DMS53 treated with DMSO at 0.1 percent for 48 hours (cell line): ENCODE measurements at regions not wholly inside any gene's neighbourhood (a gene's known extent, or its start where the extent isn't known, plus 50 kb on each side); places are given as distances from the start of the nearest gene placed in this dataset.
"Not testable (repeated sequence)": the region's sequence is repeated elsewhere in the genome, so short reads cannot be mapped to it uniquely, and the experiment has no call there.

Experiments
- DNase-seq: peaks from one replicate; lab custom pipeline; 2025; ENCODE audit not compliant: unreplicated experiment; lab: John Stamatoyannopoulos, UW

DNA sequence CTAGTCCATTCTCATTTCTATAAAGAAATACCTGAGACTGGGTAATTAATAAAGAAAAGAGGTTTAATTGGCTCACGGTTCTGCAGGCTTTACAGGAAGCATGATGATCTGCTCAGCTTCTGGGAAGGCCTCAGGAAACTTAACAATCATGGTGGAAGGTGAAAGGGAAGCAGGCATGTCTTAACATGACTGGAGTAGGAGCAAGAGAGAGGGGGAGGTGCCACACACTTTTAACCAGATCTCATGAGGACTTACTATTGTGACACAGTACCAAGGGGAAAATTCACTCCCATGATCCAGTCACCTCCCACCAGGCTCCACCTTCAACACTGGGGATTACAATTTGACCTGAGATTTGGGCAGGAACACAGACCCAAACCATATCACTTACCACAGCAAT, 310.1 kb downstream of the SH3GL2 start:
- not testable (repeated sequence) for DNase-seq

DNA sequence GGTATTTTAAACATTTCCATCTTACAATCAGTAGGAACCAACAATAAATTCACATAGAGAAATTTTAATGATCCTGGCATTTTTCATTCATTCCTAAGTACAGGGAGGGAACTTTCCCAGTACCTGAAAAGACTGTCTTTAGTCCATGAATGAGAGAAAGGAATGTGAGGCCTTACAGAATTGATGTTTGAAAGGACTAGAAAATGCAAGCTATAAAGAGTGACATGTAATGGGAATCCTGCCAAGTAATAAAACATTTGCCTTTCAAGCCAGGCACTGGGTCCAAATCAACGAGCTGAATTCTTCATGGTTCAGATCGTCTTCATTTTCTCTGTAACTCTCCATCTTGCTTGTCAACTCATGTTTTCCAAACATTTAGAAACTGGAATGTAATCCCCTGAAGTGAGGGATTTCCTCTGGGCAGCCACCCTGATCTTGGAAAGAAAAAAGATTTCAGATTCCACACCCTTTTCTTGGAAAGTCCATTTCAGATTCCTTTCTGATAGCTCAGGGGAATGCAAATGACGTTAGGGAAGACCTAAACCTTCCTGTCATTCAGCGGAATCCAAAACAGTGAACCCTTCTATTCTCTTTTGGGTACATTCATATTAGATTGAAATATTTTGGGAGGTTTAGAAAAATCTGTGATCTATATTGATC, 315.8 kb downstream of the SH3GL2 start:
- DNase-seq, result no peak

DNA sequence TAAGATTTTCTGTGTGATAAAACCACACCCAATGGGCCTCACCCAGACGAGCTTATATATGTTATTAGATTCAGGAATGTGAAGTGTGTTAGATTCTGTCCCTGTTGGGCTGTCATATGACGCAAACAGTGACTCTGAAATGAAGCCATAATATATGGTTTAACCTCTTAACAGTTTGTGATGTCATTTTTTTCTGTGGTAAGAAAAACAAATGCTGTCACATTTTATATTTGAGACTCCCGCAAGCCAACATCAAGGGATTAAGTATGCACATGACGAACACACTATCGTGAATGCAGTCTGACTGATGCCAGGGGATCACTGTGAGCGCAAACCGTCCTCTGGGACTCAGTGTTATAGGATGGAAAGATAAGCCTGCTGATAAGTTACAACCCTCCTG, 321.7 kb downstream of the SH3GL2 start:
- no peak for DNase-seq

DNA sequence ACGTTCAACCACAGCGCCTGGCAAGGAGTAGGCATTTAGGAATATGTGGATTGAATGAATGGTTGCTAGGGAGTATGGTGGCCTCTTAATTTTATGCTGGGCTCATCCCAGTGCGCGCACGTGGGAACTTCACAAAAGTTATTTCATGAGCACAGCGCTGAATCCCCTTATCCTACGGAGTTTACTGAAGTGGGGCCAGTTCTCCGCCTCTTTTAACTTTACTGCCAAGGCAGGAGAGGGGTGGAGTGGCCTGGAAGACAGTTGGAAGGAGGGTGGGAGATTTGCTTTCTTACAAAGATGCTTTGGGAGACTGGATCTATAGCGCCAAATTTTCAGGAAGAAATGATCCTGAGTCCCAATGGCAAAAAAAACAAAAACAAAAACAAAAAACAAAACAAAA, 326.5 kb downstream of the SH3GL2 start:
- no peak for DNase-seq

DNA sequence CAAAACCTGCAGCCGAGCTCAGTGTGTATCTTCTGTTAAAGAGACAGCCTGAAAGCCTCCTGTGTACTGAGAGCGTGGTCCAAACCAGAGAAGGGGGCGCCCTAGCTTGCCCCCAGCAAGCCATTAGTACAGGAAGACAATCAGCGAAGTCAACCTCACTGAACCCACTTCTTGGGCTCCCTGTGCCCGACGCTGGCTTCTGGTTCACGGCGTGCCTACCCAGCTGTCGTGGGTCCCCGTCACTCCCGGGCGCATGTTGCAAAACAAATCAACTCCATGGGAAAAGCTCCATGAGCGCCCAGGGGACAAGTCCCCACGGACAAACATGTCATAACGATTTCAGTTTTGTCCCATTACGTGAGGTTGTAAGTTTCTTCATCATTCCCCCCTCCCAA, 326.9 kb downstream of the SH3GL2 start:
- DNase-seq, result no peak

DNA sequence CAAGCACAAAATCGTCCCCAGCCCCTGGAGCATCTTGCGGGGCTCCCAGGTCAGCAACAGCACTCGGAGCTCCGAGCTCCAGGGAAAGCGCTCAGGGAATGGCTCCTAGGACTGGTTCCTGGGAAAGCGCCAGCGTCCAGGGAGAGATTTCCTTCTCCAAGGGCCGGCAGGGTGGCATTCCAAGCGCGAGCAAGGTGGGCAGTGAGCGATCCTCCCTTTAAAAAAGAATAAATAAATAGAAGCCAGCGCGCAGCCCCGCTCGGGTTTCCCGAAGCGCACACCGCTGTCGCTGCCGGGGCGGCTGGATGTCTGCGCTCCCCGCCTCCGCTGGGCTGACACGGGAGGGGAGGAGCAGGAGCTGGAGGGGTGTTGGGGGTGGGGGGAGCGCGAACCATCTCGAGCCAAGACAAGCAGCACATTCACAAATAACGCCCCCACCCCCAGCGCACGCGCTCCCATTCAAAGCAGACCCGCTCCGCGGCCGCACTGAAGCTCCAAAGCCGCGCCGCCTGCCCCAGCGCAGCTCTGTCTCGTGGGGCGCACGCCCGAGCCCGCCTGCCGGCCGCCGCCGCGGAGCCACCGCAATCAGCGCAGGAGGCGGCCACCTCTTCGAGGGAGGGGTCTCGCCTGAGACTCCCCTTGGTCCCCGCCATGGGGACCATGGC, 327.4 kb downstream of the SH3GL2 start:
- DNase-seq, result no peak

DNA sequence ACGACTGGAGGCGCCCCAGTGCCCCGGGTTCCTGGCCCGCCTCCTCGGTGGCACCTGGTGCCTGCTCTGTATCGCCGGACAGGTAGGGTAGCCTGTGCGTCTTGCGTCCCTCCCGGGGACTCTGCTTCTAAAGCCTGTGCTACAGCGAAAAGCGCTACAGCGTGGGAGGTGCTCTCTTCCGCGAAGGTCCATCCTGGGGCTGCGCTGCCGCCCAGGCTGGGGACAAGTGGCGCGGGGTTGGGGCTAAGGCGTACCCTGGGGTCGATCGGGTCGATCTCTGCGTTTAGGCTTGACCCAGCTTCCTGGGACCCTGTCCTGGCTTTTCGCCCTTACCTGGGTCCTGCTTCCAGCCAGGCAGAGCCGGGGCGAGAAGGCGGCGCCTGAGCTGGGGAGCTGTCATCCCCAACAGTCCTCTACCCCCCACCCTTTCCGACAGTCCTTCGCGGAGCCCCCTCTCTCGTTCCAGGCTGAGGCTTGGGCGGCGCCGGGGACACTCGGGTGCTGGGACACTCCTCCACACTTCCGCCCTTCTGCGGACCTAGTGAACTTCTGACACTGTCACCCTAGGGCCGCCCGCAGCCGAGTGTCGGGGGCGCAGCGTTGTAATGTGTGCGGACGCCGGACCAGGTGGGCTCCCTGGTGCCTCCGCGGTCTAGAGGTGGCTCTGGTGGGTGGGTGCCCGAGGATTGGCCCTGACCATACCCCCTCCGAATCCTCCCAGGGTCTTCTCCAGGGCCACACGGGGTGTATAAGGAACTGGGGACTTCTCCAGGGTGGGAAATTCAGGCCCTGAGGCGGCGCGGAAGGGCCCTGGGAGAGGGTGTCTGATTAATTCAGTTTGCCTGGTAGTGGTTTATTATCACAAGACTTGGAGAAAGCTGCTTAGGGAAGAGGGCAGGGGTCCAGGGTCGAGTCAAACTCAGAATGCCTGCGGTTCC, 328.2 kb downstream of the SH3GL2 start:
- peak; percentile 0 for DNase-seq

DNA sequence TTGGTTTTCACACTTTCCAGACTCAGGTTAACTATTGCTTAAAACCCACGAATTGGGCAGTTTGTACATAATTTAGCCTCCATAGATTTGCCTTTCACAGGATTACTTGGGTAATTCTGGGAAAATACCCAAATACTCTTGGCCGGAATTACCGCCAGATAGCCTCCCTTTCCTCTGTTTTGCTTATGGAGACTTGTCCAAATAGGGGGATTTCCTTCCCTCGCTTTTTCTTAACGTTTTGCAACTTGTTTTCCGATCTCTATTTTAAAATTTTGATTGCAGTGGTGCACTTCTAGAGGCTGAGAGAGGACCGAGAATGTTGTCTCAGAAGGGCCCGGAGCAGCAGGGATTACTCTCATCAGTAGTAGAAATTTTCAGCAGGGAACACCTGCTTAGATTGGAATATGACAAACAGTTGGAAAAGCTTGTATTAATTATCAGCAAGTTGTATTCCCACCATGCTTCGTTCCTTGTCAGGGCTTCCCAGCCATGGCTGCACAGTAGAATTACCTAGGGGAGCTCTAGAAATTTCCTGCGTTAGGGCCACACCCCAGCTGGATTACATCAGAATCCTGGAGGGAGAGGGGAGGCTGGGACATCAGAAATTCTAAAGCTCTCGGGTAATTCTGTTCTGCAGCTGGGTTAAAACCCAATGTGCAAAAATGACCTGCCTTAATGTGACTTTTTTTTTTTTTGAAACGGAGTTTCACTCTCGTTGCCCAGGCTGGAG, 329.1 kb downstream of the SH3GL2 start:
- DNase-seq, result no peak

DNA sequence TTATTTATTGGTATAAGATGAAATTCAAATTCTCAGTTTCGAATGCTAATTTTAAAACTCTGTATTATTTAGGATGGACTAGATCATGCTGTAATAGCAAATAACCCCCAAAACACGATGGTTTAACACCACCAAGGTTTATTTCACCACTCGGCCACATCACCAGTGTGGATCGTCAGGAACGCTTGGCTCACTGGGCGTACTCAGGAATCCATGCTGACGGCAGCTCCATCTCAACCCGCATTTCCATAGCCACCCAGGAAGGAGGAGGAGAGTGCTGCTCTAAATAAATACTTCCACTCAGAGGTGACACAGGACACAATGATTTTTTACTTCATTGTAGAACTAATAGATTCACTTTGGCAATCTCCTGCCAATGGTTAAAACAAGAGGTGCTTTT, 347.4 kb downstream of the SH3GL2 start:
- DNase-seq, result no peak

DNA sequence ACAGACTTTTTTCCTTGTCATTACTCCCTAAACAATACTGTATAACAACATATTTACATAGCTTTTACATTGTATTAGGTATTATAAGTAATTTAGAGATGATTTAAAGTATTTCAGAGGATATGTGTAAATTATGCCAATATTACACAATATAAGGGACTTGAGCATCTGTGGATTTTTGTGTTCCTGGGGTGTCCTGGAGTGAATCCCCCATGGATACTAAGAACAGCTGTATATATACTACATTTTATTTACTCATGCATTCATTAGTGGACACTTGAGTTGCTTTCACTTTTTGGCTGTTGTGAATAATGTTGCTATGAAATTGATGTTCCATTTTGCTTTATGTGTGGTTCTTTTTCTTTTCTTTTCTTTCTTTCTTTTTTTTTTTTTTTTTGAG, 348.8 kb downstream of the SH3GL2 start:
- no peak for DNase-seq

DNA sequence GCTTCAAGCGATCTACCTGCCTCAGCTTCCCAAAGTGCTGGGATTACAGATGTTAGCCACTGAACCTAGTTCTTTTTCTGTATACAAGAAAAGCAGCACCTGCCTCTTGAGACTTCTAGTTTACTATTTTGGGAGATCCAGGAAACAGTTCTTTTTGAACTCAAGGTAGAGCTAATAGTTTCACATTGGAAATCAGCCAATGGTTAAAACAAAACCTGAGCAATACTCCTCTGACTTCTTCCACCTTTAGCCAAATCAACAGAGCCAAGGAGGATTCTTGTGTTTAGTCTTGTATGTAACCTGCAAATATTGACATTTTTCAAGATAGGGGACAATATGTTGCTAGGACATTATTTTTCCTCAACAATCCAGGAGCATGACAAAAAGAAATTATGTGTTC, 349.4 kb downstream of the SH3GL2 start:
- DNase-seq, result no peak

DNA sequence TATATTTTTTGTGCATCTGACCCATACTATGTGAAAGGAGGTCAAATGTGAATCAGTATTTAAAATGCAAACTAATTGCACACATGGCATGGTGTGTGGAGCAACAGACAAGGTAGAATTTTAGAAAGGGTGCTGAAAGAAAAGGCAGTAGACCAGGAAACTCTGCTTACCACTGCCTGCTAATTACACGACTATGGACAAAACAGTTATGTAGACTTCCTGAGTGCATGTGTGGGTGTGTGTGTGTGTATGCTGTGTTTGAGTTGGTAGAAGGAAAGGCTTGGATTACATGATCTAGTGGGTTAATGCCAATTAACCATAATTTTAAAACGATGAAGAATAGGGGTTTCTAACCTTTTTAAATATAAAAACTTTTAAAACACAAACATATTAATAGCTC, 349.9 kb downstream of the SH3GL2 start:
- no peak for DNase-seq

DNA sequence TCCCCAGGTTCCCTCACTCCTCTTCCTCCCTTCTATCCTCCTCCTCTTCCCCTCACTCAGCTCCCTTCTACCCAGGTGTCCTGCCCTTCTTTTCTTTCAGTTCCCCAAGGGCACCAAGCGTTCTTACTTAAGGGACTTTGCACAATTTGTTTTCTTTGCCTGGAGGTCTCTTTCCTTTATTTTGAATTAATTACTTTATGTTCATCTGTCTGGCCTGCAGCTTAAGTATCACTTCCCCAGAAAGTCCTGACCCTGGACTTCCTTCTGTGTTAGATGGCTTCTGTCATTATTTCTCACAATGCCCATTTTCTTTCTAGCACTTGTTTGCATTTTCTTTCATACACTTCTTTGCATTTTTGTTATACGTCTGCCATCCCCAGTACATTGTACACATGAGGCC, 350.6 kb downstream of the SH3GL2 start:
- DNase-seq, result no peak

DNA sequence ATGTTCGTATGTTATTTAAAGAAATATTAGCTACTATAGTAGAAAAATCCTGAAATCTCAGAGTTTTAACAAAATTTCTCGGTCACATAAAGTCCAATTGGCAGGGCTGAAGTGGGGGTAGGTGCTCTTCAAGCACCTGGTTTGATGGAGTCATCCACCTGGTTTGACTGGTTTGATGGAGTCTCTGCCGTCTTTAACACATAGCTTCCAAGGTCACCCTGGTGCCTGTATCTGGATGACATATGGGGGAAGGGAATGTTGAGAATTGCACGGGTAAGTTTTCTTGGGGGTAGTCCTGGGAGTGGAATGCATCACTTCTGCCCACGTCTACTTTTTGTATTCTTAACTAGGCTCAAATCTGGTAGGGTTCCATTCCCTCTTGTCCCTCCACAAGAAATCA, 351.2 kb downstream of the SH3GL2 start:
- DNase-seq, result peak; percentile 17

DNA sequence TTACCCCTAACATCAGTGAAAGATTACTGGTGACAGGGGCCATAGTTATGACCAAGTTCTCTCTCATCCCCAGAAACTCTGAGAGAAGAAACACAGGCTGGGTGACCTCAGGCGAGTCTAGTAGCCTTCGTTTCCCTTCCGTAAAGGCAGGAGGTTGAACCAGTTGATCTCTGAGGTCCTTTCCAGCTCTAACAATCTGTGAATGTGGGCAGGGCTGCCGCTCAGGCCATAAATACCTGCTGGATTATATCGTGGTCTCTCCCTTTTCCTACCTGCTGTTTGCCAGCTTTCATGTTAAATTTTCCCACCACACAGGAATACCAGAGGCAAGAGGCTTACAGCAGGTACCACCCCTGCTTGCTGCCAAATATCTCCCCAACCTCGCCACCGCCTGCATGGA, 357.5 kb downstream of the SH3GL2 start:
- DNase-seq, result no peak

DNA sequence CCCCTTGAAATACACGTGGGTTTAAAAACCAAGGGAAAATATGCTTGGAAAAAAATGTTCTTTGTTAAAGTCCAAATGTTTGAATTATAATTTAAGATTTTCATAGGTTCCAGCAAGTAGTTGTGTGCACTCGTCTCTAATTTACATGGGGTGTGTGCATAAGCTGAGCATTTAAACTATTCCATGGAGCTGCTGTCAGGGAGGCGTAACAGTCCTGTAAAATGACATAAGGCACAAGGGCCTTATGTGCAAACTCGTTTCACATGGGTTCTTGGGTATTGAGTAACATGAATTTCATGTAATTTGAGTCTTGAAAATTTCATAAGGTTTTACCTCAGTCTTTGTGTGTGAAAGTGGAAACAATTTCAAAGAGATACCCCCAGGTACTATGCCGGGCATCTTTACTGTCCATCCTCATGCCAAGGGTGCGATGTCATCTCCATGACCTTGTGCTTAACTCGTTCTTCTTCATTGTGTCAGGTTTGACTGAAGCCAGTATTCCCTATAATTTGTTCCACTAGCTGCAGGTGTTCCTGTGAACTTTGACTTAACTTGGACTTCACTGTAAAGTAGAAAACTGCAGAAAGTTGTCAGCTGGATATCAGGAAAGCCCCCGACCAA, 359.3 kb downstream of the SH3GL2 start:
- no peak for DNase-seq

DNA sequence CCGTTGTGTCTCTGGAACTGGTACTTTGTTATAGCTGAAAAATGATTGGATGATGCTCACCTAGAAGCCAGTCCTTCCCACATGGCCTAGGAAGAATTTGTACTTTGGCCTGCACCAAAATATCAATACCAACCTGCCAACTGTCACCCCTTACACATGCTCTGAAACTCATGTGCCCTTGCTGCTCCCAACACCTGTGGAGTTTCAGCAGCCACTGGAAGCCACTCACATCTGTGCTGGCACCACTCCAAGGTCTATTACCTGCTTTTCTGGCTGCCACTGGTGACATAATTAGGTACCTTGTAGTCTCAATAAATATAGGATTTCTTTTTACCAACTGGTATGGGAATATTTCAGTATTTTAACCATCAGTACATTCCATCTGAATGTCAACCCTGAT, 363.6 kb downstream of the SH3GL2 start:
- no peak for DNase-seq

DNA sequence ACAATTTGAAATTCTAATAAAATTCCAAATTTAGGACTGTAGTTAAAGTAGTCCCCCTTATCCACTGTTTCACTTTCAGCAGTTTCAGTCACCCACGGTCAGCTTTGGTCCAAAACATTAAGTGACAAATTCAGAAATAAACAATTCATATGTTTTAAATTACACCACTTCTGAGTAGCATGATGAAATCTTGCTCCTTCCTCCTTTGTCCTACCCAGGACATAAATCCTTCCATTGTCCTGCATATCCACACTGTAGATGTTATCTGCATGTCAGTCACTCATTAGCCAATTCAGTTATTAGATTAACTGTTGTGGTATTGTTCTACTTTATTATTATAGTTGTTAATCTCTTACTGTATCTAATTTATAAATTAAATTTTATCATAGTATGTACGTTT, 376.5 kb downstream of the SH3GL2 start:
- no peak for DNase-seq

DNA sequence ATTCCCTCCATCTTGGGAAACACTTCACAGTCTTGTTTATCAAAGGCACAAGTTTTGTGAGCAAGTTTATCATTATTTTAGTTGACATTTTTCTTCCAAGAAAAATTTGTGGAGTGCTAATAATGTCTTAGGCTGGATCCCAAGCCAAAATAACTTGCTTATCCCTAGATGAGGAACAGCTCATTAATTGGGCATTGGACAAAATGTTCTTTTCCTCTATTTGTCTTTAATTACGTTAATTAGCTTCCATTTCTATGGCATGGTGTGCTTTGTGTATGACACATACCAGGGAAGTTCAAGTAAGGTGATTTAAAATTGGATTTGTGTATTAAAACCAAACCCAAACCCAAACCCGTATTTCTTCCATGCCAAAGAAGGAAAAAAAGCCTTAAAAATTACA, 379.5 kb downstream of the SH3GL2 start:
- no peak for DNase-seq

DNA sequence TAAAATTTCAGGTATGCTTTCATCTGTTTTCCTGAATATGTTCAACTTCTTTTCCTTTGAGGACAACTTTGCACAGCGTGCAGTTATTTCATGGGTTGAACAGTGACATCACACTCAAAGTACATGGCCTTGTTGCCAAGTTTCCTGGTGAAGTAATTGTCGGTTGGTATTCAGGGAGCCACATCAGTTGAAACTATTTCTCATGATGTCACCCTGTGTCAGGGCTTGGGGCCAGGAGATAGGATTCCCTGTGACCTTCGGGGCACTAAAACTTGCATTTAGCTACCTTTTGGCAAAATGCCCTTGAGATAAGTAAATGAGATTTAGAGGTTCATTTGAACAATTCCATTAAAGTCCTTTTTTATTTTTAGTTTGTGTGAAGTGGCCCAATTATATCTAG, 383.9 kb downstream of the SH3GL2 start:
- no peak for DNase-seq

DNA sequence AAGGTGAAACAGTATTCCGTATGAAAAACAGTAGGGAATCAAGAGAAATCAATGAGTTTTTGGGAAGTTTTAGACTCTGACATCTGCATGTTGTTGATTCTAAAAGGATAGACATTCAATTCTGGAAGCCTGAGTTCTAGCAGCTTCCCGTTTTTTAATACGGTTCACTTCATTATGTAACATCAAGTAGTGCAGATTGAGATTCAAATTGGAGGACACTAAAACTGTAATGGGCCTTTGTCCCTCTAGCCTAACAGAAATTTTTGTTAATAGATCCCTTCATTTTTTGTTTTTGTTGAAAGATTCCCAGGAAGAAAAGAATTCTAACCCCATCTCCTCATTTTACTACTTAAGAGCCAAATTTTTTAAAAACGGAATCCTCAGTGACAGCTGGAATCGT, 384.6 kb downstream of the SH3GL2 start:
- no peak for DNase-seq
